Activated naive CD4-positive, alpha-beta T cell (primary cell): ENCODE measurements at regions not wholly inside any gene's neighbourhood (a gene's known extent, or its start where the extent isn't known, plus 50 kb on each side); places are given as distances from the start of the nearest gene placed in this dataset.
"Not testable (repeated sequence)": the region's sequence is repeated elsewhere in the genome, so short reads cannot be mapped to it uniquely, and the experiment has no call there.

Experiments used
- DNase-seq, 4 experiments: peaks; one replicate each; lab custom pipeline; 2025; lab: John Stamatoyannopoulos, UW

- no peak for DNase-seq
Observed at GRCh38 chr2:194674043-194674442, 983.0 kb upstream of the SLC39A10 start.

- no peak for DNase-seq
Observed at GRCh38 chr2:194672994-194673393, 984.0 kb upstream of the SLC39A10 start.

- no peak for DNase-seq
Observed at GRCh38 chr2:194661431-194661830, 995.6 kb upstream of the SLC39A10 start.

GRCh38 chr2:194639057-194639456, 1018.0 kb upstream of the SLC39A10 start:
- not testable (repeated sequence) for DNase-seq

GRCh38 chr2:194621945-194622344, 1035.1 kb upstream of the SLC39A10 start:
- DNase-seq = no peak

GRCh38 chr2:194619366-194619765, 1037.7 kb upstream of the SLC39A10 start:
- DNase-seq = no peak

GRCh38 chr2:194618432-194618831, 1038.6 kb upstream of the SLC39A10 start:
- DNase-seq = no peak

- no peak for DNase-seq
Observed at GRCh38 chr2:194616334-194616733, 1040.7 kb upstream of the SLC39A10 start.

- DNase-seq = no peak
Observed at GRCh38 chr2:194610297-194610696, 1046.7 kb upstream of the SLC39A10 start.

GRCh38 chr2:194603429-194603828, 1053.6 kb upstream of the SLC39A10 start:
- DNase-seq = no peak

- no peak for DNase-seq
Observed at GRCh38 chr2:194602750-194603149, 1054.3 kb upstream of the SLC39A10 start.

- DNase-seq = no peak
Observed at GRCh38 chr2:194591192-194591591, 1065.8 kb upstream of the SLC39A10 start.

GRCh38 chr2:194587739-194588270, 1069.2 kb upstream of the SLC39A10 start:
- no peak for DNase-seq

- DNase-seq = no peak
Observed at GRCh38 chr2:194567661-194568017, 1089.4 kb upstream of the SLC39A10 start.

- DNase-seq = no peak
Observed at GRCh38 chr2:194566907-194567660, 1089.9 kb upstream of the SLC39A10 start.

- no peak for DNase-seq
Observed at GRCh38 chr2:194564422-194564821, 1092.6 kb upstream of the SLC39A10 start.

- DNase-seq = no peak
Observed at GRCh38 chr2:194562329-194562728, 1094.7 kb upstream of the SLC39A10 start.

GRCh38 chr2:194559964-194560363, 1097.1 kb upstream of the SLC39A10 start:
- no peak for DNase-seq

- DNase-seq = no peak
Observed at GRCh38 chr2:194559523-194559922, 1097.5 kb upstream of the SLC39A10 start.

GRCh38 chr2:194557993-194558392, 1099.0 kb upstream of the SLC39A10 start:
- DNase-seq = no peak

- DNase-seq = no peak
Observed at GRCh38 chr2:194556629-194557028, 1100.4 kb upstream of the SLC39A10 start.

GRCh38 chr2:194553980-194554379, 1103.0 kb upstream of the SLC39A10 start:
- no peak for DNase-seq

GRCh38 chr2:194550702-194551101, 1106.3 kb upstream of the SLC39A10 start:
- DNase-seq = no peak

GRCh38 chr2:194549387-194549786, 1107.6 kb upstream of the SLC39A10 start:
- DNase-seq = no peak
